Testis (tissue), 2 donors: ENCODE measurements at regions not wholly inside any gene's neighbourhood (a gene's known extent, or its start where the extent isn't known, plus 50 kb on each side); places are given as distances from the start of the nearest gene placed in this dataset.

Source experiments
- POLR2A ChIP-seq: fragments of 450-650 bp; IDR thresholded peaks from one replicate; pipeline ENCODE4 v1.6.1; 2017; ENCODE audit warnings: antibody characterized with exemption, mild to moderate bottlenecking, moderate library complexity
- TF ChIP-seq, protein P1 (sequence below), 3 experiments: fragments of 450-650 bp in 2 of 3; fragments of 200-600 bp in 1 of 3; sonication (generic) in 1 of 3; IDR thresholded peaks; one replicate each; pipeline ENCODE4 v1.5.1; 2016 to 2019; ENCODE audit warnings: antibody characterized with exemption in 3 of 3, mild to moderate bottlenecking in 2 of 3, moderate library complexity in 1 of 3

DNA sequence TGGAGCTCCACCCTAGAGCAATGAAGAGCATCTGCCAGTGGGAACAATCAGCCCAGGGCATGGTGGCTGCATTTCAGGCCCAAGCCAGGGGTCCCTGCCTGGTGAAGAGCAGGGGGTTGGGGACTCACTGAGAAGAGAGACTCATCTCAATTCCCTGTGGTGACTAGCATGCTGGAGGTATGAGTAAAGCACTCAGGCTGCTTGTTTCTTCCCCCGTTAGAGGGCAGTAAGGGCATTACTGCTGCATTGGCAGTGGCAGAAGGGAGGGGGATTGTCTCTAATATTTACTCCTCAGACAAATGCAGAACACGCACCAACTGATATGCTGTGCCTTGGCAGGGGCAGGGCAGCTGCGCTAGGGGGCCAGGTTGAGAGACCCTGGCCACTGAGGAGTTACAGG, 329.1 kb downstream of the SLITRK5 start:
- TF ChIP-seq, protein P1, sequence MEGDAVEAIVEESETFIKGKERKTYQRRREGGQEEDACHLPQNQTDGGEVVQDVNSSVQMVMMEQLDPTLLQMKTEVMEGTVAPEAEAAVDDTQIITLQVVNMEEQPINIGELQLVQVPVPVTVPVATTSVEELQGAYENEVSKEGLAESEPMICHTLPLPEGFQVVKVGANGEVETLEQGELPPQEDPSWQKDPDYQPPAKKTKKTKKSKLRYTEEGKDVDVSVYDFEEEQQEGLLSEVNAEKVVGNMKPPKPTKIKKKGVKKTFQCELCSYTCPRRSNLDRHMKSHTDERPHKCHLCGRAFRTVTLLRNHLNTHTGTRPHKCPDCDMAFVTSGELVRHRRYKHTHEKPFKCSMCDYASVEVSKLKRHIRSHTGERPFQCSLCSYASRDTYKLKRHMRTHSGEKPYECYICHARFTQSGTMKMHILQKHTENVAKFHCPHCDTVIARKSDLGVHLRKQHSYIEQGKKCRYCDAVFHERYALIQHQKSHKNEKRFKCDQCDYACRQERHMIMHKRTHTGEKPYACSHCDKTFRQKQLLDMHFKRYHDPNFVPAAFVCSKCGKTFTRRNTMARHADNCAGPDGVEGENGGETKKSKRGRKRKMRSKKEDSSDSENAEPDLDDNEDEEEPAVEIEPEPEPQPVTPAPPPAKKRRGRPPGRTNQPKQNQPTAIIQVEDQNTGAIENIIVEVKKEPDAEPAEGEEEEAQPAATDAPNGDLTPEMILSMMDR (IDR thresholded peaks at IDR 0.05): no peak
- no peak for TF ChIP-seq POLR2A
